ENCODE measurements at regions not wholly inside any gene's neighbourhood (a gene's known extent, or its start where the extent isn't known, plus 50 kb on each side); places are given as distances from the start of the nearest gene placed in this dataset.
A peak's percentile ranks its signal among the peaks of the same experiment; 100 is the strongest.
"Not testable (repeated sequence)": the region's sequence is repeated elsewhere in the genome, so short reads cannot be mapped to it uniquely, and the experiment has no call there.

- Histone ChIP-seq H3K27ac (ENCODE audit: low read depth in 2 of 2, low read length in 2 of 2) (no peak overlapping the region), H3K9ac (ENCODE audit: low read length in 3 of 3) (no peak overlapping the region), H3K36me3 (ENCODE audit: control insufficient read depth in 2 of 3, insufficient read depth in 3 of 3, low read length in 3 of 3) (no peaks in the 10 kb centered on the region), H3K27me3 (ENCODE audit: control insufficient read depth, insufficient read depth, low read length) (no peaks in the 10 kb centered on the region), H3K4me1 (ENCODE audit: control insufficient read depth in 2 of 3, insufficient read depth in 2 of 3, low read depth in 1 of 3, low read length in 3 of 3) (no peaks in the 10 kb centered on the region), H3K9me3 (ENCODE audit: control insufficient read depth in 2 of 3, insufficient read depth in 1 of 3, low read length in 3 of 3) (no peaks in the 10 kb centered on the region), H3K4me3 (ENCODE audit: low read length in 3 of 3) (no peak overlapping the region)
- no peak for DNase-seq
- no peak for TF ChIP-seq CTCF (IDR thresholded peaks at IDR 0.05; ENCODE audit: borderline replicate concordance, extremely low read depth, insufficient read depth)
- no peak for FAIRE-seq
- intact Hi-C loops (cut with DNase I) = no loop called here
Measured at GRCh38 chr18:5021558-5021957, 175.5 kb downstream of the AKAIN1 start.

GRCh38 chr18:5015213-5015612 lies 181.8 kb downstream of the AKAIN1 start:
- H3K9me3 ChIP-seq (ENCODE audit: control insufficient read depth in 2 of 3, insufficient read depth in 1 of 3, low read length in 3 of 3) = no peaks in the 10 kb centered on the region
- H3K36me3 ChIP-seq (ENCODE audit: control insufficient read depth in 2 of 3, insufficient read depth in 3 of 3, low read length in 3 of 3) = no peaks in the 10 kb centered on the region
- TF ChIP-seq CTCF (IDR thresholded peaks at IDR 0.05; ENCODE audit: borderline replicate concordance, extremely low read depth, insufficient read depth) = no peak
- H3K27me3 ChIP-seq (ENCODE audit: control insufficient read depth, insufficient read depth, low read length) = no peaks in the 10 kb centered on the region
- H3K9ac ChIP-seq (ENCODE audit: low read length in 3 of 3) = no peak overlapping the region
- no peaks in the 10 kb centered on the region for H3K4me1 ChIP-seq (ENCODE audit: control insufficient read depth in 2 of 3, insufficient read depth in 2 of 3, low read depth in 1 of 3, low read length in 3 of 3)
- intact Hi-C loops (cut with DNase I) = no loop called here
- H3K4me3 ChIP-seq (ENCODE audit: low read length in 3 of 3) = no peak overlapping the region
- FAIRE-seq (no peak), DNase-seq (no peak)
- no peak overlapping the region for H3K27ac ChIP-seq (ENCODE audit: low read depth in 2 of 2, low read length in 2 of 2)

- FAIRE-seq; H3K27ac ChIP-seq (ENCODE audit: low read depth in 2 of 2, low read length in 2 of 2); H3K36me3 ChIP-seq (ENCODE audit: control insufficient read depth in 2 of 3, insufficient read depth in 3 of 3, low read length in 3 of 3); H3K9ac ChIP-seq (ENCODE audit: low read length in 3 of 3); H3K4me1 ChIP-seq (ENCODE audit: control insufficient read depth in 2 of 3, insufficient read depth in 2 of 3, low read depth in 1 of 3, low read length in 3 of 3); H3K9me3 ChIP-seq (ENCODE audit: control insufficient read depth in 2 of 3, insufficient read depth in 1 of 3, low read length in 3 of 3); intact Hi-C loops (cut with DNase I); H3K27me3 ChIP-seq (ENCODE audit: control insufficient read depth, insufficient read depth, low read length); H3K4me3 ChIP-seq (ENCODE audit: low read length in 3 of 3): not testable (repeated sequence)
- peak in 2 of 5 donors; percentile 8 to 12 for DNase-seq
Measured at GRCh38 chr18:5004031-5004820, 192.8 kb downstream of the AKAIN1 start.

GRCh38 chr18:4994710-4995109 lies 202.3 kb downstream of the AKAIN1 start:
- Histone ChIP-seq H3K9ac (ENCODE audit: low read length in 3 of 3) (no peak overlapping the region), H3K4me1 (ENCODE audit: control insufficient read depth in 2 of 3, insufficient read depth in 2 of 3, low read depth in 1 of 3, low read length in 3 of 3) (no peaks in the 10 kb centered on the region)

More at GRCh38 chr18:4994710-4995109, 202.3 kb downstream of the AKAIN1 start:
- H3K36me3 ChIP-seq (ENCODE audit: control insufficient read depth in 2 of 3, insufficient read depth in 3 of 3, low read length in 3 of 3) = no peaks in the 10 kb centered on the region
- FAIRE-seq (no peak), DNase-seq (no peak)
- no peak for TF ChIP-seq CTCF (IDR thresholded peaks at IDR 0.05; ENCODE audit: borderline replicate concordance, extremely low read depth, insufficient read depth)
- no peak overlapping the region for H3K27ac ChIP-seq (ENCODE audit: low read depth in 2 of 2, low read length in 2 of 2)
- H3K27me3 ChIP-seq (ENCODE audit: control insufficient read depth, insufficient read depth, low read length) = no peaks in the 10 kb centered on the region
- H3K4me3 ChIP-seq (ENCODE audit: low read length in 3 of 3) = no peak overlapping the region
- peaks cover 0 to 3% (median 0%) of the 10 kb centered on the region in 3 donors for H3K9me3 ChIP-seq (ENCODE audit: control insufficient read depth in 2 of 3, insufficient read depth in 1 of 3, low read length in 3 of 3)
- intact Hi-C loops (cut with DNase I) = no loop called here
